GM10266 (cell line): ENCODE measurements at regions not wholly inside any gene's neighbourhood (a gene's known extent, or its start where the extent isn't known, plus 50 kb on each side); places are given as distances from the start of the nearest gene placed in this dataset.

Experiments
- DNase-seq: peaks from one replicate; pipeline ENCODE4 v3.0.0; 2012; ENCODE audit errors: extremely low spot score
- CTCF ChIP-seq: IDR thresholded peaks from 2 replicates; pipeline ENCODE4 v1.5.1; 2012; ENCODE audit warnings: mild to moderate bottlenecking, low read depth; ENCODE audit not compliant: control insufficient read depth, insufficient read depth; ENCODE audit errors: missing control alignments

DNA sequence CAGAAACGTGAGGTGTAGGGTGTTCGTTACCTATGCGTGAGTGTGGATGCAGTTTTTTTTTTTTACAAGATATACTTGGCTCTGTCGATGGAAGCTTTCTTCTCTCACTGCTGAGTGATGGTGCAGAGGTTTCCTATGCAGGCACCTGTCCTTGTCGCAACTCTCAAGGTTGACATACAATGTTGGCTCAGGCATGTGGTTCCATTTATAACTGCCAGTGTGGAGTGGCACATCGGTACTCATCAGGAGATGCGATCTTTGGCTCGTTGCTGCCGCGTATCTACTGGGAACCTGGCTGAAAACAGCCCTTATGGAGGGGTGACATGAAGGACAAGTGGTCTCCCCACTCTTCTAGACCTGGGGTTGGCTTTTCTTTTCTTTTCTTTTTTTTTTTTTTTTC, 109.0 kb downstream of the ZNF664 start:
- TF ChIP-seq CTCF: no peak
- DNase-seq: no peak

- DNase-seq: no peak
- no peak for TF ChIP-seq CTCF
Measured at GRCh38 chr12:124082687-124083086, 109.7 kb downstream of the ZNF664 start.

DNA sequence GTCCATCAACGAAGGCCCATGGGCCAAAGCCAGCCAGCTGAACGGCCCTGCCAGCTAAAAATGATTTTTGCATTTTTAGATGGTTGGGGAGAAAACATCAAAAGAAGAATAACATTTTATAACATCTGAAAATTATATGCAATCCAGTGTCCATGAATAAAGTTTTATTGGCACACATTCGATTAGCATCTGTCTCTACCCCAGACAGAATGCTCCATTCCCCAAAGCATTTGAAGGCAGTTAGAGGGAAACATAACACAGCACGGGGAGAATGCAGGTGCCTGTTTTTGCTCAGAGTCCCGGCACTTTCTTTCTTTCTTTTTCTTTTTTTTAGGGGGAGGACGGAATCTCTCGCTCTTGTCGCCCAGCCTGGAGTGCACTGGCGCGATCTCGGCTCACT, 110.7 kb downstream of the ZNF664 start:
- no peak for TF ChIP-seq CTCF
- DNase-seq: no peak

DNA sequence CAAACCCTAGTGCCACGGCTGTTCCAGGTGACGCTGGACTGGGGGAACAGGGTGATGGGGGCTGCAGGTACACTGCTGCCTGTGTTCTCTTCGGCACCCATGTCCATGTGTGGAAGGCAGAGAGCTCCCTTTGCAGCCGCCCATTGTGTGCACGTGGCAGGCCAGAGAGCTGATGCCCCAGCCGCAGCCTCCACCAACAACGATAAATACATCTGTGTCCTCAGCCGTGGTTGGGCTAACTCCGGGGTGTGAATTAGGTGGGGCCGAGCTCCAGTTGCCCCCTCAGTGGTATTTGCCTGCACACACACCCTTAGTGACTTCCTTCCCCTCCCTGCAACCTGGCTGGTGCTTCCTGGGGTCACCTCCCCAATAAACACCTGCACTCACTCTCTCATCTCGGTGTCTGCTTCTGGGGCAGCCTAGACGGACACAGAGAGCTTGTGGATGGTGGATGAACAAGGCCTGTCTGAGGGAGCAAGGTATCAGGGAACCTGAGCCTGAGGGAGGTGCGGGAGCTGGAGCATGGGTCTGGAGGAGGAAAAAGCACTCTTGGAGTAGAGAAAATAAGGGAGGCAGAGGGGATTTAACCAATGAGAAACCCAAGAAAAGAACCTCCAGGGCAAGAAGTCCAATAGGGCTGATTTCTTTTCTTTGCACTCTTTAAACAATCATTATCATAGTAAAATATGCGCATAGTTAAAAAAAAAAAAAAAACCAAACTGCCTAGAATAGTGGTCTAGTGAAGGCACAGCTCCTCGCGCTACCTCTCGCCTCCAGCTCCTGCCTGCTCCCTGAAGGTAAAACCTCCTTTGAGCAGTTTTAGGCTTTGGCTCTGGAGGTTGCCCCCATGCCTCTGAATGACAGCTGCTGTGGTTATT, 112.6 kb downstream of the ZNF664 start:
- DNase-seq: no peak
- TF ChIP-seq CTCF: no peak

- no peak for TF ChIP-seq CTCF
- DNase-seq: no peak
Measured at GRCh38 chr12:124086299-124086898, 113.4 kb downstream of the ZNF664 start.

- no peak for DNase-seq
- no peak for TF ChIP-seq CTCF
Measured at GRCh38 chr12:124087266-124088051, 114.4 kb downstream of the ZNF664 start.
